Cardiac septum (tissue), 1 donor: ENCODE measurements at regions not wholly inside any gene's neighbourhood (a gene's known extent, or its start where the extent isn't known, plus 50 kb on each side); places are given as distances from the start of the nearest gene placed in this dataset.
"Not testable (repeated sequence)": the region's sequence is repeated elsewhere in the genome, so short reads cannot be mapped to it uniquely, and the experiment has no call there.

Source experiments
- DNase-seq: peaks from one replicate; pipeline ENCODE4 v3.0.0-alpha.2; 2020; ENCODE audit warnings: low spot score
- intact Hi-C: fragments of 100-400 bp; cut with DNase I; formaldehyde crosslinking; loops from one replicate; pipeline ENCODE4 v1.14.0; 2022
- donor health status: DM: no; HTN: no; CAD: no.

GRCh38 chr9:107779731-107780130 lies 290.2 kb upstream of the KLF4 start:
- no peak for DNase-seq
- intact Hi-C loops, result no loop called here

GRCh38 chr9:107778661-107779060 lies 289.1 kb upstream of the KLF4 start:
- intact Hi-C loops, result no loop called here
- no peak for DNase-seq

- DNase-seq, intact Hi-C loops: not testable (repeated sequence)
Observed at GRCh38 chr9:107774099-107774498, 284.5 kb upstream of the KLF4 start.

GRCh38 chr9:107772988-107773387 lies 283.4 kb upstream of the KLF4 start:
- no peak for DNase-seq
- intact Hi-C loops, result no loop called here

- no peak for DNase-seq
- intact Hi-C loops, result no loop called here
Observed at GRCh38 chr9:107770716-107771115, 281.1 kb upstream of the KLF4 start.

- DNase-seq, result peak; percentile 77
- intact Hi-C loops, result no loop called here
Observed at GRCh38 chr9:107768224-107768623, 278.7 kb upstream of the KLF4 start.

GRCh38 chr9:107767711-107768110 lies 278.1 kb upstream of the KLF4 start:
- intact Hi-C loops, result no loop called here
- DNase-seq, result no peak

- DNase-seq, intact Hi-C loops: not testable (repeated sequence)
Observed at GRCh38 chr9:107763469-107763868, 273.9 kb upstream of the KLF4 start.

GRCh38 chr9:107761307-107761706 lies 271.7 kb upstream of the KLF4 start:
- no peak for DNase-seq
- intact Hi-C loops, result no loop called here

- DNase-seq, result peak; percentile 80
- intact Hi-C loops, result no loop called here
Observed at GRCh38 chr9:107760469-107761242, 271.1 kb upstream of the KLF4 start.

- intact Hi-C loops, result no loop called here
- no peak for DNase-seq
Observed at GRCh38 chr9:107759823-107760166, 270.2 kb upstream of the KLF4 start.

GRCh38 chr9:107759009-107759822 lies 269.6 kb upstream of the KLF4 start:
- intact Hi-C loops, result no loop called here
- DNase-seq, result no peak

- DNase-seq, result no peak
- intact Hi-C loops, result no loop called here
Observed at GRCh38 chr9:107756091-107756490, 266.5 kb upstream of the KLF4 start.

GRCh38 chr9:107755246-107755645 lies 265.7 kb upstream of the KLF4 start:
- no peak for DNase-seq
- intact Hi-C loops, result no loop called here

- DNase-seq, result no peak
- intact Hi-C loops, result loop anchor here (5.0 kb wide), 1 partner anchor 114 kb away; no protein-coding TSS in a partner anchor
Observed at GRCh38 chr9:107751567-107752210, 262.1 kb upstream of the KLF4 start.

GRCh38 chr9:107750741-107751566 lies 261.4 kb upstream of the KLF4 start:
- intact Hi-C loops, result loop anchor here (1.0 to 5.0 kb wide), 2 partner anchors 114 to 262 kb away; partner anchors contain the start of gene KLF4
- DNase-seq, result peak; percentile 90

- intact Hi-C loops, result loop anchor here (1.0 to 5.0 kb wide), 3 partner anchors 15 to 261 kb away; partner anchors contain the start of gene KLF4
- DNase-seq, result peak; percentile 92
Observed at GRCh38 chr9:107749787-107750444, 260.3 kb upstream of the KLF4 start.

- DNase-seq, result no peak
Observed at GRCh38 chr9:107744873-107745272, 255.3 kb upstream of the KLF4 start.

More at GRCh38 chr9:107744873-107745272, 255.3 kb upstream of the KLF4 start:
- intact Hi-C loops, result no loop called here
